Calu3 (cell line): ENCODE measurements at regions not wholly inside any gene's neighbourhood (a gene's known extent, or its start where the extent isn't known, plus 50 kb on each side); places are given as distances from the start of the nearest gene placed in this dataset.

Source experiments
- BruUV-seq: library from RNA; stranded (reverse); fragments of 400-500 nt; replicated peaks from 2 replicates; lab custom pipeline; 2021; lab: Mats Ljungman, UMichigan
- CTCF ChIA-PET: fragments of 300-600 bp; sonication (Branson Sonifier 250); formaldehyde crosslinking; loops from one replicate; lab custom pipeline; 2022; ENCODE audit warnings: antibody characterized with exemption; lab: Charles Lee
- DNase-seq: peaks from one replicate; pipeline ENCODE4 v3.0.0; 2022
- H3K27ac Mint-ChIP-seq: one replicate; pipeline ENCODE4 v1.8.0; 2022; ENCODE audit warnings: mixed read lengths; ENCODE audit not compliant: unreplicated experiment
- H3K27me3 Mint-ChIP-seq: one replicate; pipeline ENCODE4 v1.8.0; 2022; ENCODE audit warnings: mixed read lengths; ENCODE audit not compliant: unreplicated experiment
- H3K36me3 Mint-ChIP-seq: one replicate; pipeline ENCODE4 v1.8.0; 2022; ENCODE audit warnings: mild to moderate bottlenecking, moderate library complexity, mixed read lengths; ENCODE audit not compliant: insufficient read depth, unreplicated experiment
- H3K4me1 Mint-ChIP-seq: one replicate; pipeline ENCODE4 v1.8.0; 2022; ENCODE audit warnings: mild to moderate bottlenecking, low read depth, mixed read lengths; ENCODE audit not compliant: unreplicated experiment
- H3K4me3 Mint-ChIP-seq: one replicate; pipeline ENCODE4 v1.8.0; 2022; ENCODE audit warnings: mild to moderate bottlenecking, low read depth, moderate library complexity, mixed read lengths; ENCODE audit not compliant: unreplicated experiment
- H3K9me3 Mint-ChIP-seq: one replicate; pipeline ENCODE4 v1.8.0; 2022; ENCODE audit warnings: low read depth, mixed read lengths; ENCODE audit not compliant: unreplicated experiment
- intact Hi-C: fragments of 100-400 bp; cut with micrococcal nuclease; formaldehyde crosslinking; loops from one replicate; pipeline ENCODE4 v1.10.0; 2022; ENCODE audit not compliant: unreplicated experiment
- TF ChIP-seq, protein P1 (sequence below): fragments of 200-600 bp; IDR thresholded peaks from one replicate; pipeline ENCODE4 v1.8.0; 2022; ENCODE audit warnings: antibody characterized with exemption; ENCODE audit not compliant: unreplicated experiment

DNA sequence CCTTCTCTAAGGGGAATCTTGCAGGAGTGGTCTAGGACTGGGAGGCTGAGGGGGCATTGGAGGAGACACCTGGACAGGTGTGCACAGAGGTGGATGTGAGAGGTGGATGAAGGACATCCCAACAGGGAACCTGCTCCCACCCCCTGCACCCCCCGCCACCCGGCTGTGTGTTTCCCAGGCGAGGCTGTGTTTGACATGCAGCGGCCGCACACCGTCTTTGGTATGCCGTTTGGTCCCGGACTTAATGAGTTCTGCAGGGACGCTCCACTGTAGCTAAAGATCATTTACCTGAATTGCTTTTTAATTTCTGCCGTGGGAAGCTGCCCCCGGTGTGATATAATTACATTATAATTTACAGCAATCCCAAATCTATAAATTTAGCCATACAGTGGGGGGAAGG lies 87.3 kb downstream of the GLI2 start:
- no peaks in the 10 kb centered on the region for H3K4me1 Mint-ChIP-seq
- TF ChIP-seq, protein P1, sequence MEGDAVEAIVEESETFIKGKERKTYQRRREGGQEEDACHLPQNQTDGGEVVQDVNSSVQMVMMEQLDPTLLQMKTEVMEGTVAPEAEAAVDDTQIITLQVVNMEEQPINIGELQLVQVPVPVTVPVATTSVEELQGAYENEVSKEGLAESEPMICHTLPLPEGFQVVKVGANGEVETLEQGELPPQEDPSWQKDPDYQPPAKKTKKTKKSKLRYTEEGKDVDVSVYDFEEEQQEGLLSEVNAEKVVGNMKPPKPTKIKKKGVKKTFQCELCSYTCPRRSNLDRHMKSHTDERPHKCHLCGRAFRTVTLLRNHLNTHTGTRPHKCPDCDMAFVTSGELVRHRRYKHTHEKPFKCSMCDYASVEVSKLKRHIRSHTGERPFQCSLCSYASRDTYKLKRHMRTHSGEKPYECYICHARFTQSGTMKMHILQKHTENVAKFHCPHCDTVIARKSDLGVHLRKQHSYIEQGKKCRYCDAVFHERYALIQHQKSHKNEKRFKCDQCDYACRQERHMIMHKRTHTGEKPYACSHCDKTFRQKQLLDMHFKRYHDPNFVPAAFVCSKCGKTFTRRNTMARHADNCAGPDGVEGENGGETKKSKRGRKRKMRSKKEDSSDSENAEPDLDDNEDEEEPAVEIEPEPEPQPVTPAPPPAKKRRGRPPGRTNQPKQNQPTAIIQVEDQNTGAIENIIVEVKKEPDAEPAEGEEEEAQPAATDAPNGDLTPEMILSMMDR: no peak

DNA sequence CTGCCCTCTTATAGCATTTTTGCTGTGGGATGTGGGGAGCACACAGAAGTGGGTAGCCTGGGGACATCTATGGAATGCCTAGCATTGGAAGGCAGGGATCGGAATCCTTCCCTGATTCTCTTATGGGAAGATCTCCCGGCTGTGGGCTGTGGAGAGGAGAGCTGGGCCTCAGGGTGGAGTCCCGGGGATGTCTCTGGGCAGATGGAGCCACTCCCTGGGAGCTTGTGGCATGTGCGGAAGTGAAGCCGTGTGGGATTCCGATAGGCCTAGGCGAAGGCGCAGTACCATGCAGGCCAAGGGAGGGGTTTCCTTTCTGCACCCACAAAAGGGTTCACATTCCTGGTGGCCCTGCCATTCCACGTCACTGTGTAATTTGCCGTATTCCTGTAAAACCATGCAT lies 87.9 kb downstream of the GLI2 start:
- no peaks in the 10 kb centered on the region for H3K36me3 Mint-ChIP-seq
- no TSS peak for BruUV-seq
- no peak overlapping the region for H3K4me3 Mint-ChIP-seq
- no peak overlapping the region for H3K27ac Mint-ChIP-seq
- no peak for DNase-seq
- H3K4me1 Mint-ChIP-seq: no peaks in the 10 kb centered on the region
- TF ChIP-seq, protein P1: no peak
- CTCF ChIA-PET: no interaction called here
- intact Hi-C loops: no loop called here
- H3K9me3 Mint-ChIP-seq: no peaks in the 10 kb centered on the region
- H3K27me3 Mint-ChIP-seq: peaks cover 13% of the 10 kb centered on the region

More for the DNA sequence above, 87.3 kb downstream of the GLI2 start:
- Mint-ChIP-seq H3K27ac (no peak overlapping the region), H3K36me3 (no peaks in the 10 kb centered on the region), H3K27me3 (peaks cover 13% of the 10 kb centered on the region), H3K9me3 (no peaks in the 10 kb centered on the region), H3K4me3 (no peak overlapping the region)
- no peak for DNase-seq
- no TSS peak for BruUV-seq
- CTCF ChIA-PET: interaction anchor here (0.6 kb wide), 1 partner anchor 497 kb away, joined by 3 read pairs; no protein-coding TSS in a partner anchor
- intact Hi-C loops: no loop called here

DNA sequence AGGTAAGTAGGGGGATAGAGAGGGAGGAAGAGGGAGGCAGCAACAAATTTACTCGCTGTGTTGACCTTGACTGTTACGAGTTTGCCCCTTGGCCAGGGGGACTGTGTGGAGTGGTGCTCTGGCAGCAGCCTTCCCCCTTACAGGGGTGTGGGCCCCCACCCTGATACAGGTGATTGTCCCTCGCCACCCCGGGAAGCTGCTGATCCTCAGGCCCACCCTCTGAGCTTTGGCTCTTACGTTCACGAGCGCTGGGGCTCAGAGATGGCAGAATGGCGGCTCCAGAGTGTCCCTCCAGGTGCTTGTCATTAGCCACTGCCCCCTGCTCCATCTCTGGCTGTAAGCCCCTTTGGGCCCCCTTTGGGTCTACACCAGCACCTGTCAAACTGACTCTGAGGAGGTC lies 88.6 kb downstream of the GLI2 start:
- TF ChIP-seq, protein P1: no peak
- BruUV-seq: no TSS peak
- intact Hi-C loops: no loop called here
- CTCF ChIA-PET: no interaction called here
- peaks cover 13% of the 10 kb centered on the region for H3K27me3 Mint-ChIP-seq
- no peaks in the 10 kb centered on the region for H3K4me1 Mint-ChIP-seq
- no peaks in the 10 kb centered on the region for H3K9me3 Mint-ChIP-seq
- DNase-seq: no peak
- no peaks in the 10 kb centered on the region for H3K36me3 Mint-ChIP-seq
- no peak overlapping the region for H3K4me3 Mint-ChIP-seq
- no peak overlapping the region for H3K27ac Mint-ChIP-seq

DNA sequence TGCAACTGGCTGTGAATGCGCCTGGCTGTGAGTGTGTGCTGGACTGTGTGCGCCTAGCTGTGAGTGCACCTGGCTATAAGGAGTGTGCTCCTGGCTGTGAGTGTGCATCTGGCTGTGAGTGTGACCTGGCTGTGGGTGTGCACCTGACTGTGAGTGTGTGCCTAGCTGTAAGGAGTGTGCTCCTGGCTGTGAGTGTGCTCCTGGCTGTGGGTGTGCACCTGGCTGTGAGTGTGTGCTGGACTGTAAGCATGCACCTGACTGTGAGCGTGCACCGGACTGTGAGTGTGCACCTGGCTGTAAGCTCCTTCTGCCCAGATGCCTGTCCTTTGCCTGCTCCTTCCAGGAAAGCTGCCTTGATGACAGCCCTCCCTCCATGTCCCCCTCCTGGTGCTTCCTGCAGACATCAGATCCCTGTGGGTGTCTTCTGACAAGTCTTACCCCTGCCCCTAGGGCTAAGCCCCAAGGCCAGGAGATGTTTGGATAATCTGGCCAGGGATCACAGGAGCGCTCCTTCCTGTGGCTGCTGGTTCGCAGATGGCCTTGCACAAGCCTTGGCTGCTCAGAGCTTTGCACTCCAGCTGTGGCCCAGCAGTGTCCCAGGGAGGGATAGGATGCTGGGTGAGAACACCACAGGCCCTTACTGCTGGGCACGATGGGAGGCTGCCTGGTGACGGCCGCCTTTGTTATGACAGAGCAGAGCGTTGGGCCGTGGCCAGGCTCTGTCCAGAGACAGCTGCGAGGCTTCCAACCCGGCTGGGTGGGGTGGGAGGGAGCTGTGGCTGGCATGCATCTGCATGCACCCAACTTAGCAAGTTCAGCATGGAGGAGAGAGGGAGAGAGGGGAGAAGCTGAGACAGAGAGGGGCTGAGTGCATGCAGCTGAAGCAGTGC lies 89.9 kb downstream of the GLI2 start:
- Mint-ChIP-seq H3K4me3 (no peak overlapping the region), H3K36me3 (no peaks in the 10 kb centered on the region), H3K9me3 (no peaks in the 10 kb centered on the region), H3K27me3 (peaks cover 19% of the 10 kb centered on the region), H3K27ac (no peak overlapping the region), H3K4me1 (no peaks in the 10 kb centered on the region)
- no TSS peak for BruUV-seq
- DNase-seq: no peak
- CTCF ChIA-PET: no interaction called here
- TF ChIP-seq, protein P1: no peak
- intact Hi-C loops: no loop called here
